Ureter (tissue), 1 donor: ENCODE measurements at regions not wholly inside any gene's neighbourhood (a gene's known extent, or its start where the extent isn't known, plus 50 kb on each side); places are given as distances from the start of the nearest gene placed in this dataset.
"Not testable (repeated sequence)": the region's sequence is repeated elsewhere in the genome, so short reads cannot be mapped to it uniquely, and the experiment has no call there.

Experiments used
- DNase-seq: peaks from one replicate; pipeline ENCODE4 v3.0.0-alpha.2; 2020; ENCODE audit warnings: low spot score
- donor health status: DM: yes; HTN: yes; CAD: no.

DNA sequence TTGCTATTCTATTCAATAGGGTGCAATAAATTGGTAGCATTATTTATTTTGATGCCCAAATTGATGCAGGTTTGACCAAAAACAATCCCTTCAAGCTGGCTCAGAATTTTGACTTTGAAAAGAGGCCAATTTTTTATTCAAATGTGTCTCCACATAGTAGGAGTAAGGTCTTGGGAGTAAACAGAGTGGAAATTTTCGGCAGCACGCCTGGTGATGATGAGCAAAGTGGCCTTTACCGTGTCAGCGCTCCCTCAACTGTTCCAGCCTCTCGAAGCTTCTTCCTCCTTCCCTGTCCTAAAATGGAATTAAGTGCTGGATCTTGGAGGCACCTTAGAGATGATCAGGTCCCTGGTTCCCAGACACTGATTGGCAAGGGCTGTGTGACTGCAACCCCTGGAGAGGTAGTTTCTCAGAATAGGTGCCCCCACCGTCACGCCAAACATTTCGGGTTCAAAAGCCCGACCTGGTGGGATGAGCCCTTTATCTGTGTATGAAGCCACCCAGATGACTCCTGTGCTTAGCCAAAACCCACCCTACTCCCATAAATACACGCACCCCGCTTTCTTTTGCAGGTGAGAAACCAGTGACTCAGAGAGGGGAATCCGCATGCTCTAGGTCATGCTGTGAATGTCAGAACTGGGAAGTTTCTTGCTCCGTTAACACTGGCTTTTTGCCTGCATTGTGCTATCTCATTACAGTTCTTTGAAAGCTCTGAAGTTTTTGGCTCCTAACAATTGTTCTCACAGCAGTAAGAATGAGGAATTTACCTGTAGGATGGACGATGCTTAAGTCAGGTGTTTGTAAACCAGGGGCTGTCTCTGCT lies 89.1 kb downstream of the CRYGS start:
- no peak for DNase-seq

DNA sequence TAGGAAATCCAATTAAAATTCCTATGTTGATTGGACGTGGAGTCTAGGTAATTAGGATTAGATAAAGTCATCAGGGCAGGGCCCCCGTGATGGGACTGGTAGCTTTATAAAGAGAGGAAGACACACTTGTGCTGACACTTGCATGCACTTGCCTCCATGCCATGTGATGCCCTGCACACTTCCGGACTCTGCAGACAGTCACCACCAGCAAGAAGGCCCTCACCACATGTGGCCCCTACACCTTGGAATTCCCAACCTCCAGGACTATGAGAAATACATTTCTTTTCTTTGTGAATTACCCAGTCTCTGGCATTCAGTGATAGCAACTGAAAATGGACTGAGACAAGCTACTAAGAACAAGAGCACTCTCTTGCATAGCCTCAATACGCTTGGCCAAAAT lies 90.6 kb downstream of the CRYGS start:
- DNase-seq = no peak

DNA sequence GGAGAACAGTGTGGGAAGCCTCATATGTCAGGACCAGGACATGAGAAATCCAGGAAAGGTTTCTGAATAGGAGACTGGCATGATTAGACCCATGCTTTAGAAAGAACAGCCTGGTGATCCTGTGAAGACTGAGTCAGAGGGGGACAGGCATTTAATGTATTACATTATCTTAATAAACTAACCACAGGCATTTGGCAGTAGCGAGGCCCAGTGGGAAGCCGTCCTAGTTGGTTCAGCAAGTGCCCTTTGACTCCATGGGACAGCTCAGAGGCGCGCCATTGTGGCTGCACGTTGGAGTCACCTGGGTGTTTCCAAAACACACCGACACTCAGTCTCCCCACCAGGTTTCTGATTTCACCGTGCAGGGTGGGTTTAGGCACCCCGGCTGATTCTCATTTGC lies 90.5 kb upstream of the DGKG start:
- DNase-seq = no peak

DNA sequence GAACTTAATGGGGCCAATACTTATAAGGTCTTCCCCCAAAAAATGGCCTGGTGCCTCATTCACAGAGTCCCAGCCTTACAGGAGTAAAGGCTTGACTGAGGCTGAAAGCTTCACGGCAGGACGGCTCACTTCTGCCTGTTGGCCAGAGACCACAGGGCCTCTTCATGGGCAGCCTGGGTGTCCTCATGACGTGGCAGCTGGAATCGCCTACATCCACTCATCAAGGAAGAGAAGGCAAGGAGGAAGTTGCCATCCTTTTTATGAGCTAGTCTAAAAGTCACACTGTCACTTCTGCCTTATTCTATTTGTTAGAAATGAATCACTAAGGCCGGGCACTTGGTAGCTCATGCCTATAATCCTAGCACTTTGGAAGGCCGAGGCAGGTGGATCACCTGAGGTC lies 89.3 kb upstream of the DGKG start:
- no peak for DNase-seq

DNA sequence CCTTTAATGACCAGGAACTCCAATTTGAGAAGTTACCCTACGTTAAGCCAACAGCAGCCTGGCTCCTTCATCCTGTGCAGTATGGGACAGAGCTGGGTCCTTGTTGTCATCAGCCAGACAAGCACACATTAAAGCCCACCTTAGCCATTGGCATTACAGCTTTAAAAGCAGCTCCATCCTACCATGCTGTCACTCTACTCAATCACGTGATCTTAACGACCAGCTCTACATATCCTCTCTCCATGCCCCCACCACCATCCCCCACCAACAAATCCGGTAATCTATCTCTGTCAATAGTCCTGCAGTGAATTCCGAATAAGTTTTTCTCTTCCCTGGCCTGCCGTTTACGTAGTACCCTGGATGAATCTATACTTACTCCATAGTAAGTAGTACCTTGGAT lies 82.9 kb upstream of the DGKG start:
- no peak for DNase-seq

DNA sequence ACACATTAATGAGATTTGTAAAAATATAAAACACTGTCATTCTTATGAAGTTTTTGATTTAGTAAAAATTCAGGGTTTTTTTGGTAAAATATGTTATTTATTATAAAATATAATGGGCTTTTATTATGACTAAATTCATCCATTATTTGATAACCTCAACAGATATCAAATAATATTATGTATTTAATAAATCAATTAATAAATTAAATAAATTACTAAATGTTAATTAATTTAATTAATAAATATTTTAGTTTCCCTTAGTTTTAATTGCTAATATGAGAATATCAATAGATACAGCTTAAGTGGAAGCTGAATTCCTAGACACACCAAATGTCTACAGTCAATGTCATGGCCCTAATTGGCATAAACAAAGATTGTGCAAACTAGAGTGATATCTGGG lies 82.3 kb upstream of the DGKG start:
- DNase-seq = no peak

DNA sequence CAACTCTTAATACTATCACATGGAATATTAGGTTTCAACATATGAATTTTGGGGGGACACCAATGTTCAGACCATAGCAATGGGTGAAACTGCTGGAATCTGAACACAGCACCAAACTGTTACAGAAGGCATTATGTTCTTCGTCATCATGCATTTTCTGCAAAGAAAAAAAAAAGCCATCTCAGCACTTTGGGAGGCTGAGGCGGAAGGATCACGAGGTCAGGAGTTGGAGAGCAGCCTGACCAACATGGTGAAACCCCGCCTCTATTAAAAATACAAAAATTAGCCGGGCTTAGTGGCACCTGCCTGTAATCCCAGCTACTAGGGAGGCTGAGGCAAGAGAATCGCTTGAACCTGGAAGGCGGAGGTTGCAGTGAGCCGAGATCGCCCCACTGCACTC lies 80.9 kb upstream of the DGKG start:
- not testable (repeated sequence) for DNase-seq

DNA sequence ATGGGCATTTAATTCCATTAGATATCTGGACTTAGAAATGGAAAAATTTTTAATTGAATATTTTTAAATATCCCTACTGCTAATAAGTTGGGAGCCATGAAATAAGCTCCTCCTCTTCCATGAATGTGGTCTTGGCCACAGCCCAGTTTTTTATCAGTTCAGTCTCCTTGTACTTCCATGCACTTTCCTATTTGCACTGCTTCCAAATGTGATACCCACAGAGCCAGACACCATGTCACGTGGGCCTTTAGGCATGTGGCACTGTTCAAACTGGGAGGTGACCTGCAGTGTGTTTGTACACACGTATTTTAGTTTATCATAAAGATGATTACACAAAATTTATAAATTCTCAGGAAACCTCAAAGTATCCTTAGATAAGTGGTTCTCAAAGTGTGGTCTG lies 80.1 kb upstream of the DGKG start:
- no peak for DNase-seq

DNA sequence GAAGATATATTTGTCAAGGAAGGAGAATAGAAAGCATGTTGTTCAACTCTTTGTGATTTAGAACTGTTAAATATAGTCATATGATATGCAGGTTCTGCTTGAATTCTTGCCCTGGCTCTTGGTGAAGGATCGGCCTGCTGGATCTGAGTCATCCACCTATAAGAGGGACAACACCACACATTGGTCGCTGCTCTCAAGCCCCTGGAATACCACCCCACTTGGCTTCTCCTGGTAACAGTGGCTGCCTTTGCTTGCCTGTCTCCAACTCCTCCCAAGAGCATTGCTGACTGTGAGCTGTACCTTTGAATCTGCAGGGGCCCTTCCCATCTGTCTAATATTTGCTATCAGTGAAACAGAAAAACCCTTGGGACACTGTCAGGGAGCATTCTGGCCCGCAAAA lies 78.9 kb upstream of the DGKG start:
- no peak for DNase-seq

DNA sequence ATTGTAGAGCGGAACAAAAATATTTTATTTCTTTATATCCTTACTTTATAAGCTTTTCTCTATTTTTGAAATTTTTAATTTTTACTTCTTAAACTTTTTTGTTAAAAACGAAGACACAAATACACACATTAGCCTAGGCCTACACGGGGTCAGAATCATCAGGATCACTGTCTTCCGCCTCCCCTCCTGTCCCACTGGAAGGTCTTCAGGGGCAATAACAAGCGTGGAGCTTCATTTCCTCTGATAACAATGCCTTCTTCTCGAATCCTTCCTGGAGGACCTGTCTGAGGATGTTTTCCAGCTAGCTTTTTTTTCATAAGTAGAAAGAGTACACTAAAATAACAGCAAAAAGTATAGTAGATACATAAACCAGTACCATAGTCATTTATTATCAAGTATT lies 77.7 kb upstream of the DGKG start:
- DNase-seq = no peak

DNA sequence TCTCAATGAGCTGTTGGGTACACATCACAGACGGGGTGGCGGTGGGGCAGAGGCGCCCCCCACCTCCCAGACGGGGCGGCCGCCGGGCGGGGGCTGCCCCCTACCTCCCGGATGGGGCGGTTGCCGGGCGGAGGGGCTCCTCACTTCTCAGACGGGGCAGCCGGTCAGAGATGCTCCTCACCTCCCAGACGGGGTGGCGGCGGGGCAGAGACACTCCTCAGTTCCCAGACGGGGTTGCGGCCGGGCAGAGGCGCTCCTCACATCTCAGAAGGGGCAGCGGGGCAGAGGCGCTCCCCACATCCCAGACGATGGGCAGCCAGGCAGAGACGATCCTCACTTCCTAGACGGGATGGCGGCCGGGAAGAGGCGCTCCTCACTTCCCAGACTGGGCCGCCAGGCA lies 73.3 kb upstream of the DGKG start:
- not testable (repeated sequence) for DNase-seq

DNA sequence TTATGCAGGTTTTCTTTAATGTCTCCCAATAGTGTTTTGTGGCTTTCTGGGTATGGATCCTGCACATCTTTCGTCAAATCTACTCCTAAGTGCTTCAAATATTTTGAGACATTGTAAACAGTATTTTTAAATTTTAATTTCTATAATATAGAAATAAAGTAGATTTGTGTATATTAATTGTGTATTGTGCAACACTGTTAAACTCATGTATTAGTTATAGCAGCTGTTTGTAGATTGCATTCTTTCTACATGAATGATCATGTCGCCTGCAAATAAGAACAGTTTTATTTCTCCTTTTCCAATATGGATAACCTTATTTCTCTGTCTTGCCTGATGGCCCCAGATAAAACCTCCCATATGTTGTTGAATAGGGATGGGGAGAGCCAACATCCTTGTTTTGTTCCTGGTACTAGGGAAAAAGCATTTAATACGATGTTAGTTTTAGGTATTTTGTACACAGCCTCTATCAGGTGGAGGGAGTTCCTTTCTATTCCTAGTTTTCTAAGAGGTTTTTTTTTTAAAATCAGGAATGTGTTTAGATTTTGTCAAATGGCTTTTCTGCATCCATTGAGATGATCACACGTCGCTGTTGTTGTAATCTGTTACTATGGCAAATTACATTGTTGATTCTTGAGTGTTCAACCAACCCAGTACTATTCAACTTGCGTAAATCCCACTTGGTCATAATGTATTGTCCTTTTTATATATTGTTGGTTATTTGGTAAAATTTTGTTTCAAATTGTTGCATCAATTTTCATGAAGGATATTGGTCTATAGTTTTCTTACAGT lies 71.1 kb upstream of the DGKG start:
- DNase-seq = no peak

DNA sequence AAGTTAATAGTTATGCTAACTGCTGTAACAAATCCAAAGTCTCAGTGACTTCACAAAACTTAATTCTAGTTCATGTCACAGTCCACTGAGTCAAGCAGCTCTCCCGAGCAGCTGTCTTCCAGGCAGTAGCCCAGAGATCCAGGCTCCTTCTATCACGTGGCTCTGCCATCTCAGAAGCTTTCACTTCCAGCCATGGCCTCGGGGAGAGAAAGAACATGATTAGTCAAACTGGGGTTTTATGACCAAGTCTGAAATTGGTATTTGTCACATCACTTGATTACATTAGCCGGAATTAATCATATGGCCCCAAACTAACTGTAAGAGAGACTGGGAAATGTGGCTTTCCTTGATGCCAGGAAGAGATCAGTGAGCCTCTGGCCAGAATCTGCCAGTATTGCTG lies 70.2 kb upstream of the DGKG start:
- DNase-seq = no peak

DNA sequence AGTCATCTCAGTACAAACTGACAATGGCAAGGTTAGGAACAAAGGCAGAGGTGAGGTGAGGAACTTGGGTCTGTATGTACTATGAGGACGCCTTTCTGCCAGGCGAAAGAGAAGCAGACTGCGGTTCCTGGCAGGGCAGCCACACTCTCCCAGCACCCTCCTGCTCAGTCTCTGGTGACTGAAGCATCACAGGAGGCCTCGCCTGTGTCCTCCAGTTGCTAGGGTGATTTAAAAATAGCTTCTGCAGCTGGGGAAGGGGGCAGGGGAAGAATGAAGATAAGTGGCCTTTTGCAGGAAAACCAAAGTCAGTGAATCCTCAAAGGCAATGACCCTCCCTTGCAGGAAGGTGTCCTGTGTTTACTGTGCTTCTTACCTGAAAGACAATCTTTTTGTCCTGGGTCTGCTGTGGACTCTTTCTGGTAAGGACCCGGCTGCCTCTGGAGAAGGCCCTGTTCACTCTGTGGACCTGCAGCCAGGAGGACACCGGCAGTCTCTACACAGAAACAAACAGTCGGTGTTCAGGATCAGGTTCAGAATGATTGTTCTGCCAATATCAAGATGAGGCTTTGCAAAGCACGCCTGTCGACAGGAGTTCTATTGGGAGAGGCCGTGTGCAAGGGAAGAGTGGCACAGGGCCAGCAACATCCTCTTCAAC lies 65.7 kb upstream of the DGKG start:
- no peak for DNase-seq

DNA sequence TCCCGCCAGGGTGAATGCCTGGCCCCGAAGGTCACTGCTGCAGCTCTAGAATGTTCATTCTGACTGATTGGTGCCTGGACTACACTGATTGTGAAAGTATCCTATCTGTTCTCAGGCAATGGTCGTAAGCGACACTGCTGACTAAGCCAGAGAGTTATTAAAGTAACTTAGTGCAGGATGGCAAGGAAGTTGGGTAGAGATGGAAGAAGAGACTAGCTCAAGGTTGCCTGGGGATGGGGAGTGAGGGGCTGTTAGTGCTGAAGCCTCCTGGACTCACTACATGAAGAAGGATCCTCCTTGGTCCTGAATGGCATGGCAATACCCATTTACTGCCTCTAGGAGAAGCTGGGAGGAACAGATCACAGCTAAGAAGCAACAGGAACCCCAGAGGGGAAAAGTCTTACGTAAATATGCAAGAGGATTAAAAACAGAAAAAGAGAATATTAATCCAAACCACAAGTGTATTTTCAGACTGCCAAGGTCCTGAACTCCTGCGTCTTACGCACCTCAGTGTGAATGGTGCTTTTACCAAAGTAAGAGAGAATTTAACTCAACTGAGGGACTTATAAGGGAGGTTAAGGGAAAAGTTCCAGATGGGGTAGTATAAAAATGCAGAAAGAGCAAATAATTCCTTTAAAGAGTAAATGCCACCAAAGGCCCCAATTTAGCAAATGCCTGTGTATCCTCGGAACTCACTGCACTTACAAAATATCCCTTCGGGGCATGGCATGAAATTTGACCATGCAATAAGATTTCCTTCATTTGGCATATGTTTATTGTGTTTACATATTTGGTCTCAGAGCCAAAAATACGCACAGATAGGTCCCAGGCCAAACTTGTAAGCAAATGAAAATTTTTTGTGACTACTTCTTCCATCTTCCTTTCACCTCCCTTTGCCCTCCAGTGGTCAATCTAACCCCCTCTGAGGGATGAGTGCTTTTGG lies 64.0 kb upstream of the DGKG start:
- no peak for DNase-seq

DNA sequence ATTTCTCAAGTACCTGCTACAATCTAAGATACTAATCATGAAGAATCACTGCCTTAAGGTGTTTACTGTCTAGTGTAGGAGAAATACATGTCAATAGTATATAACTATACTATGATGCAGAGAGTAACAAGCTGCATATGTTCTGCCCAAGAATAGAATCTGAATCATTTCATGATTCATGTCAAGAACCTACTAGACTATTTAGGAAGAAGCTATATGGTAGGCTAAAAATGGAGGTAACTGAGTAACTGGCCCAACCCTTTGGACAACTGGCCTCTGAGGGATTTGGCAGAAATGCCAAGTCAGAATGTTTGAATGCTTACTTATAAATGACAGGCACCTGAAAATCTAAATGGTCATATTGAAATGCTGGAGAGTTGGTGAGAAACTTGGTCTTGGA lies 59.9 kb upstream of the DGKG start:
- DNase-seq = no peak

DNA sequence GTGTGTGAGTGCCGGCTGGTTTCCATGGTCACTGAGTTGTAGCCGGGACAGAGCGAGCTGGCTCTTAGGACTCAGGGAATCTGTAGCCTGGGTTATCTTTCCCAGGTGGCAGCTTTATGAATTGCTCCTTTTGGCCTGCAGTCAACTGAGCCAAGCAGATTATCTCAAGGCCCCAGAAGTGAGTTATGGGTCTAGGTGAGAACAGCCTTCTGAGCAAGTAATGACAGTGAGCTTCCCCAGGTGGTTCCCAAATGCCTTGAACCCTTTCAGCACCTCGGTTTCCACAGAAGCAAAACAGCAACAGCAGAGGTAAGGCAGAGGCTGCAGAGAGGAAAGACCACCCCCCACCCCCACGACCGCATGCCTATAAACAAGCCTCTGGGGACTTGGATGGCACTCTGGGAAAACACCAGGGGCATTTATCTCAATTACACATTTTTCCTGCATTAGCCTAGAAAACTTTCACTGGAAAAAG lies 56.7 kb upstream of the DGKG start:
- DNase-seq = no peak

DNA sequence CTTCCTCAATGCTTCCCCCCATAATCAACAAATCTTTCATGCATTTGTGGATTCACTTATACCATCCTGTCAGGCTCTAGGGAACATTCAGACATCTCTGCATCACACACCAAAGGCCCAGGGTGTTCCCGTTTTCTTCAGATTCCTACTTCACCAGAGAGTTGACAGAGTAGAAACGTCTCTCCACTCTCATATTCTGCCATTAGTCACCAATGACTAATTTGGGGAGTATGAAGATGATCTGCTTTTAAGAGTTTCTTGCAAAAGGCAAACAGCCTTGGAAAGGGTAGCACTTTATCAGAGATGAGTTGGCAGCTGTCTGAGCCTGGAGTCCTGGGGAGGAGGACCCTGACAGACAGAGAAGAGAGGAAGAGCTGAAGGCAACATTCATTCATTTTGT lies 55.8 kb upstream of the DGKG start:
- DNase-seq = no peak

DNA sequence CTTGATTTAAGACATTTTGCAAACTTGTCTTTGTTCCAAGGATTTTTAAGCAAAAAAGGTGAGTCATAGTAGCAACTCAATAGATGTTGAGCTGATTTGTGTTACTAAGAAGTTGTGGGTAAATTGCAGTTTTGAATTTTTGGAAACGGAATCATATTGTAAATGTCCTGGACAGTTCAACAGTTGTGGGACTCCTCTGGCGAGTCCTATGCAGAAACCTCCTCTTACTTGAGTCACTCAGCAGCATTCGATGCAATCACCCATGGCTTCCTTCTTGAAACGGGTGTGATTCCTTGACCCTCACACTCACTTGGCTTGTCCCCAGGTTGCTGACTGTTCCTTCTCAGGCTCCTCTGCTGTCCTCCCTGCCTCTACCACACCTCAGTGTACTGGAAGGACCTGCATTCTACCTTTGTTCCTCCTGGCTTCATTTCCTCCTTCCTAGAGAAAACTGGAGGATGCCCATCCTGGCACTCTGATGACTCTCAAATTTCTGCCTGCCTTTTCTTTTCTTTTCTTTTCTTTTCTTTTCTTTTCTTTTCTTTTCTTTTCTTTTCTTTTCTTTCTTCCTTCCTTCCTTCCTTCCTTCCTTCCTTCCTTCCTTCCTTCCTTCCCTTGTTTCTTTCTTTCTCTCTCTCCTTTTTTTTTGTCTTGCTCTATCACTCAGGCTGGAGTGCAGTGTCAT lies 52.8 kb upstream of the DGKG start:
- peak; percentile 73 for DNase-seq

DNA sequence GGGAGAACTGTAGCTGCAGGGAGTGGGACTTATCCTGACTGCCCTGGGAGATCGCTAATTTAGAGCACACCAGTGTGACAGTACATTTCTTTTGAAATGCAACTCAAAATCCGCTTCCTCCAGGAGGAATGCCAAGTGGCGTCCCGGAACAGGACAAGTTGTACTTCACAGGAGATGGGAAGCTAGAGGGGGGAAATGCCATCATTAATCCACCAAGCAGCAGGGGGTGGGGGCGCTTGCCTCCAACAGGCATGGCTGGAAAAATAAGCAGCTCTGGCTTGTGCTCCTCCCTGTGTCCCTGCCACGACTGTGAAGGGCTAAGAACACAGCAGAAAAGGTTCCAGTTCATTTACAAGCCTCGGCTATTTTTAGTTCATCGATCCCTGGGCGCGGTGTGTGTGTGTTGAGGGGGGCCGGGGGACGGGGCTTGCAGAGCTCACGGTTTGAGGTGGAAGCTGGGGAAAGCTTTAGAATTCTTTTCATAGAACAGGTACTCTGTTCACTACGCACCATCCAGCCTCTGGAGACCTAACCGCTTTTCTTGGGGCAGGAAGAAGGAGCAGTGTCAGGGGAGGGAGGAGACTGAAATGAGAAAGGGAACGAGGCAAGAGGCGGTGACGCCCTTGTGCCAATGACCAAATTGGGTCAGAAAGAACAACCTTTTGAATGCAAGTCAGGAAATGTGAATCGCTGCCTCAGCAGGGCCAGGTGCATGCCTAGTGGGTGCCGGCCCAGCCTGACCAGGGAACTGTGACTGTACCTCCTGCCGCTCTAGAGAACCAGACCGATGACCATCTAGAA lies 51.8 kb upstream of the DGKG start:
- DNase-seq = peak; percentile 81
